OCI-LY1 (cell line): ENCODE measurements at regions not wholly inside any gene's neighbourhood (a gene's known extent, or its start where the extent isn't known, plus 50 kb on each side); places are given as distances from the start of the nearest gene placed in this dataset.
A peak's percentile ranks its signal among the peaks of the same experiment; 100 is the strongest.

ENCODE experiments used
- H2AFZ ChIP-seq: fragments of 200-600 bp; sonication (generic), shearing (Covaris generic); 2 replicates; pipeline ENCODE4 v1.6.0; 2014; ENCODE audit warnings: antibody characterized with exemption, mild to moderate bottlenecking, low read length
- H3F3A ChIP-seq: fragments of 200-600 bp; sonication (generic), shearing (Covaris generic); 2 replicates; pipeline ENCODE4 v1.6.0; 2014; ENCODE audit warnings: mild to moderate bottlenecking, antibody characterized with exemption, low read length, moderate library complexity; ENCODE audit not compliant: insufficient read depth
- H3K27ac ChIP-seq: fragments of 200-600 bp; sonication (generic); 2 replicates; pipeline ENCODE4 v1.5.1; 2014; ENCODE audit warnings: low read length, mixed run types, mild to moderate bottlenecking, low read depth; ENCODE audit not compliant: poor library complexity, severe bottlenecking
- H3K27me3 ChIP-seq: fragments of 200-600 bp; sonication (generic); 2 replicates; pipeline ENCODE4 v1.6.0; 2014; ENCODE audit warnings: antibody characterized with exemption, mild to moderate bottlenecking, low read length, moderate library complexity; ENCODE audit not compliant: insufficient read depth
- H3K36me3 ChIP-seq: fragments of 200-600 bp; sonication (generic); 2 replicates; pipeline ENCODE4 v1.6.1; 2014; ENCODE audit warnings: mild to moderate bottlenecking, antibody characterized with exemption, low read length, moderate library complexity, mixed read lengths; ENCODE audit not compliant: insufficient read depth
- H3K4me1 ChIP-seq: fragments of 200-600 bp; sonication (generic); 2 replicates; pipeline ENCODE4 v1.5.1; 2014; ENCODE audit warnings: mild to moderate bottlenecking, low read length, moderate library complexity; ENCODE audit not compliant: insufficient read depth, severe bottlenecking
- H3K4me2 ChIP-seq: fragments of 200-600 bp; sonication (generic), shearing (Covaris generic); 2 replicates; pipeline ENCODE4 v1.6.1; 2014; ENCODE audit warnings: low read length
- H3K4me3 ChIP-seq: fragments of 200-600 bp; sonication (generic); 2 replicates; pipeline ENCODE4 v1.5.1; 2014; ENCODE audit warnings: low read length, low read depth, mild to moderate bottlenecking, mixed read lengths; ENCODE audit not compliant: poor library complexity, severe bottlenecking
- H3K79me2 ChIP-seq: fragments of 200-600 bp; shearing (Covaris generic); 2 replicates; pipeline ENCODE4 v1.6.1; 2016; ENCODE audit warnings: mixed run types, low read length, mixed read lengths; ENCODE audit not compliant: insufficient read depth
- H3K9ac ChIP-seq: fragments of 200-600 bp; sonication (generic), shearing (Covaris generic); 2 replicates; pipeline ENCODE4 v1.6.1; 2014; ENCODE audit warnings: mild to moderate bottlenecking, low read length, mixed read lengths
- H3K9me2 ChIP-seq: fragments of 200-600 bp; sonication (generic), shearing (Covaris generic); 2 replicates; pipeline ENCODE4 v1.6.1; 2014; ENCODE audit warnings: low read depth, mild to moderate bottlenecking, low read length, mixed read lengths
- H3K9me3 ChIP-seq: fragments of 200-600 bp; shearing (Covaris generic); 2 replicates; pipeline ENCODE4 v1.6.1; 2014; ENCODE audit warnings: low read length, mixed read lengths
- H4K20me1 ChIP-seq: fragments of 200-600 bp; sonication (generic), shearing (Covaris generic); 2 replicates; pipeline ENCODE4 v1.6.0; 2016; ENCODE audit warnings: mild to moderate bottlenecking, low read length; ENCODE audit not compliant: insufficient read depth
- CTCF ChIP-seq: fragments of 200-600 bp; sonication (generic), shearing (Covaris generic); IDR thresholded peaks from 2 replicates; pipeline ENCODE4 v1.5.1; 2017; ENCODE audit warnings: mild to moderate bottlenecking, antibody characterized with exemption, low read length, moderate library complexity, mixed read lengths
- EZH2 ChIP-seq: fragments of 200-600 bp; sonication (generic), shearing (Covaris generic); IDR thresholded peaks from 2 replicates; pipeline ENCODE4 v1.8.0; 2017; ENCODE audit warnings: borderline replicate concordance, mixed run types, mild to moderate bottlenecking, antibody characterized with exemption, low read length, moderate library complexity, mixed read lengths

- Histone ChIP-seq H3K4me1 (peaks cover 9% of the 10 kb centered on the region), H3K79me2 (no peaks in the 10 kb centered on the region), H4K20me1 (no peaks in the 10 kb centered on the region), H3K27me3 (no peaks in the 10 kb centered on the region), H3K36me3 (no peaks in the 10 kb centered on the region), H2AFZ (no peak overlapping the region), H3K9me3 (no peaks in the 10 kb centered on the region), H3K27ac (no peak overlapping the region), H3K9ac (no peak overlapping the region), H3K9me2 (no peaks in the 10 kb centered on the region), H3F3A (no peaks in the 10 kb centered on the region), H3K4me2 (no peak overlapping the region), H3K4me3 (no peak overlapping the region)
- no peak for TF ChIP-seq CTCF
- TF ChIP-seq EZH2 = no peak
Measured at GRCh38 chr9:113654605-113655428, 191.3 kb downstream of the RGS3 start.

GRCh38 chr9:113656771-113657670 lies 193.5 kb downstream of the RGS3 start:
- Histone ChIP-seq H3K4me1 (peaks cover 9% of the 10 kb centered on the region), H3K9me2 (no peaks in the 10 kb centered on the region), H3K36me3 (no peaks in the 10 kb centered on the region), H3K27ac (no peak overlapping the region), H3K4me2 (no peak overlapping the region), H2AFZ (no peak overlapping the region), H3K79me2 (no peaks in the 10 kb centered on the region), H3K27me3 (no peaks in the 10 kb centered on the region), H3K4me3 (no peak overlapping the region), H4K20me1 (no peaks in the 10 kb centered on the region), H3K9me3 (no peaks in the 10 kb centered on the region), H3F3A (no peaks in the 10 kb centered on the region), H3K9ac (no peak overlapping the region)
- TF ChIP-seq CTCF (no peak), EZH2 (no peak)

GRCh38 chr9:113657765-113658544 lies 194.4 kb downstream of the RGS3 start:
- no peaks in the 10 kb centered on the region for H3K36me3 ChIP-seq
- H4K20me1 ChIP-seq = no peaks in the 10 kb centered on the region
- H3K27ac ChIP-seq = no peak overlapping the region
- TF ChIP-seq EZH2 (no peak), CTCF (peak; percentile 87)
- no peak overlapping the region for H2AFZ ChIP-seq
- H3K9ac ChIP-seq = no peak overlapping the region
- no peaks in the 10 kb centered on the region for H3K9me2 ChIP-seq
- no peak overlapping the region for H3K4me2 ChIP-seq
- no peaks in the 10 kb centered on the region for H3K79me2 ChIP-seq
- no peaks in the 10 kb centered on the region for H3K27me3 ChIP-seq
- no peaks in the 10 kb centered on the region for H3F3A ChIP-seq
- H3K9me3 ChIP-seq = no peaks in the 10 kb centered on the region
- no peak overlapping the region for H3K4me3 ChIP-seq
- peaks cover 9% of the 10 kb centered on the region for H3K4me1 ChIP-seq
